Nephron progenitor cell (in vitro differentiated cells): ENCODE measurements at regions not wholly inside any gene's neighbourhood (a gene's known extent, or its start where the extent isn't known, plus 50 kb on each side); places are given as distances from the start of the nearest gene placed in this dataset.
A peak's percentile ranks its signal among the peaks of the same experiment; 100 is the strongest.

Source experiments
- DNase-seq: peaks from one replicate; pipeline ENCODE4 v3.0.0; 2021
- H3K27ac Mint-ChIP-seq: 2 replicates; pipeline ENCODE4 v1.8.0; 2021; ENCODE audit warnings: mild to moderate bottlenecking, moderate library complexity, mixed read lengths
- H3K27me3 Mint-ChIP-seq: 2 replicates; pipeline ENCODE4 v1.8.0; 2021; ENCODE audit warnings: mild to moderate bottlenecking, low read depth, mixed read lengths; ENCODE audit not compliant: poor library complexity
- H3K36me3 Mint-ChIP-seq: 2 replicates; pipeline ENCODE4 v1.8.0; 2021; ENCODE audit warnings: low read depth, mixed read lengths
- H3K4me1 Mint-ChIP-seq: 2 replicates; pipeline ENCODE4 v1.8.0; 2021; ENCODE audit warnings: mixed read lengths
- H3K4me3 Mint-ChIP-seq: 2 replicates; pipeline ENCODE4 v1.8.0; 2021; ENCODE audit warnings: mild to moderate bottlenecking, moderate library complexity, mixed read lengths
- H3K9me3 Mint-ChIP-seq: 2 replicates; pipeline ENCODE4 v1.8.0; 2021; ENCODE audit warnings: mild to moderate bottlenecking, moderate library complexity, mixed read lengths
- TF ChIP-seq, protein P1 (sequence below): fragments of 200-600 bp; sonication (generic); IDR thresholded peaks from 2 replicates; pipeline ENCODE4 v1.5.0; 2021; ENCODE audit warnings: antibody characterized with exemption

DNA sequence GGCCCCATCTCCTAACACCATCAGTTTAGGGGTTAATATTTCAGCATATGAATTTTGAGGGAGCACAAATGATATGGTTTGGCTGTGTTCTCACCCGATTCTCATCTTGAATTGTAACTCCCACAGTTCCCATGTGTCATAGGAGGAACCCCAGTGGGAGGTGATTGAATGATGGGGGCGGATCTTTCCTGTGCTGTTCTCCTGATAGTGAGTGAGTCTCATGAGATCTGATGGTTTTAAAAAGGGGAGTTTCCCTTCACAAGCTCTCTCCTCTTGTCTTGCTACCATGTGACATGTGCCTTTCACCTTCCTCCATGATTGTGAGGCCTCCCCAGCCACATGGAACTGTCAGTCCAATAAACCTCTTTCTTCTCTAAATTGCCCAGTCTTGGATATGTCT, 73.8 kb upstream of the TJP1 start:
- no peak for DNase-seq
- Mint-ChIP-seq H3K27ac (no peak overlapping the region), H3K4me1 (no peaks in the 10 kb centered on the region), H3K27me3 (peaks cover 3% of the 10 kb centered on the region), H3K4me3 (no peak overlapping the region), H3K36me3 (peaks cover 12% of the 10 kb centered on the region), H3K9me3 (peaks cover 43% of the 10 kb centered on the region)
- TF ChIP-seq, protein P1, sequence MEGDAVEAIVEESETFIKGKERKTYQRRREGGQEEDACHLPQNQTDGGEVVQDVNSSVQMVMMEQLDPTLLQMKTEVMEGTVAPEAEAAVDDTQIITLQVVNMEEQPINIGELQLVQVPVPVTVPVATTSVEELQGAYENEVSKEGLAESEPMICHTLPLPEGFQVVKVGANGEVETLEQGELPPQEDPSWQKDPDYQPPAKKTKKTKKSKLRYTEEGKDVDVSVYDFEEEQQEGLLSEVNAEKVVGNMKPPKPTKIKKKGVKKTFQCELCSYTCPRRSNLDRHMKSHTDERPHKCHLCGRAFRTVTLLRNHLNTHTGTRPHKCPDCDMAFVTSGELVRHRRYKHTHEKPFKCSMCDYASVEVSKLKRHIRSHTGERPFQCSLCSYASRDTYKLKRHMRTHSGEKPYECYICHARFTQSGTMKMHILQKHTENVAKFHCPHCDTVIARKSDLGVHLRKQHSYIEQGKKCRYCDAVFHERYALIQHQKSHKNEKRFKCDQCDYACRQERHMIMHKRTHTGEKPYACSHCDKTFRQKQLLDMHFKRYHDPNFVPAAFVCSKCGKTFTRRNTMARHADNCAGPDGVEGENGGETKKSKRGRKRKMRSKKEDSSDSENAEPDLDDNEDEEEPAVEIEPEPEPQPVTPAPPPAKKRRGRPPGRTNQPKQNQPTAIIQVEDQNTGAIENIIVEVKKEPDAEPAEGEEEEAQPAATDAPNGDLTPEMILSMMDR = no peak

GRCh38 chr15:29891096-29891457, 68.8 kb upstream of the TJP1 start:
- Mint-ChIP-seq H3K9me3 (peaks cover 20% of the 10 kb centered on the region), H3K4me1 (peaks cover 17% of the 10 kb centered on the region), H3K36me3 (no peaks in the 10 kb centered on the region), H3K27ac (no peak overlapping the region), H3K4me3 (no peak overlapping the region), H3K27me3 (peaks cover 10% of the 10 kb centered on the region)
- TF ChIP-seq, protein P1 = no peak
- no peak for DNase-seq

DNA sequence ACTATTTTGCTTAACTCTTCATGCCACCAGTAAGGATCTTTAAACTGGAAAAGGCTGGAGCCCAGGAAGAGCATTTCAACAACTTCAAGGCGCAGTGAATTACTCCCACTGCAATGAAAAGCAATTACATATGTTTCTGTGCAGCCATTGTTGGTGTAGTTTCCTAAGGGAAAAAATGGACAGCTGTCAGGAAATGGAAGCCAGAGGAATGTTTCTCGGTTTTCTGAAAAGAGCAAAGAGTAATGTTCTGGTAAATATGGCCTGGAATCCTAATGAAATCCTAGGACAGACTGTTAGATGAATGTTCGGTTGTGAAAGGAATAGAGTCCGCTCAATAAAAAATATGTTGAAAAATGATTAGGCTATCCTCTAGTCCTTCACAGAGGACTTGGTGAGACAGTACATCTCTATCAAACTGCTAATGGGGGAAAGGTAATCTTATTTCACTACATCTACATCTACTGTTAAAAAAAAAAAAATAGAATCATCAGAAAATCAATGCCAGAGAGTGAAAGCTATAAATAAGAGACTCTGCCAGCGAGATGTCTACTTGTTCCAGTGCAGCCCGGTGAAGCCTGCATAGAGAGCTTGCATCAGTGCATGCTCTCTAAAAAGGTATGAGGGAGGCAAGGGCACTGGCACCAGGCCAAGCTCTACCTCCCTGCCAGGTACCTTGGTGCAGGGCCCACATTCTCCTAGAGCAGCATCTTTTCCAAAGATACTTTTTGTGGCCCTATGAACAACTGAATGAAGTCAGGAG, 68.2 kb upstream of the TJP1 start:
- Mint-ChIP-seq H3K9me3 (peaks cover 19% of the 10 kb centered on the region), H3K27me3 (peaks cover 10% of the 10 kb centered on the region), H3K4me1 (peaks cover 17% of the 10 kb centered on the region), H3K27ac (no peak overlapping the region), H3K36me3 (no peaks in the 10 kb centered on the region), H3K4me3 (no peak overlapping the region)
- TF ChIP-seq, protein P1 = no peak
- DNase-seq = no peak

GRCh38 chr15:29889542-29890329, 67.5 kb upstream of the TJP1 start:
- H3K4me3 Mint-ChIP-seq = no peak overlapping the region
- DNase-seq = no peak
- no peak overlapping the region for H3K27ac Mint-ChIP-seq
- H3K4me1 Mint-ChIP-seq = peaks cover 17% of the 10 kb centered on the region
- H3K9me3 Mint-ChIP-seq = peaks cover 13% of the 10 kb centered on the region
- TF ChIP-seq, protein P1 = no peak
- no peaks in the 10 kb centered on the region for H3K36me3 Mint-ChIP-seq
- H3K27me3 Mint-ChIP-seq = peaks cover 10% of the 10 kb centered on the region

GRCh38 chr15:29888646-29889045, 66.4 kb upstream of the TJP1 start:
- peak; percentile 25 for DNase-seq
- Mint-ChIP-seq H3K36me3 (no peaks in the 10 kb centered on the region), H3K4me3 (peak overlapping the region; percentile 35), H3K4me1 (peaks cover 17% of the 10 kb centered on the region), H3K27me3 (peaks cover 10% of the 10 kb centered on the region), H3K27ac (no peak overlapping the region), H3K9me3 (peaks cover 13% of the 10 kb centered on the region)
- TF ChIP-seq, protein P1 = no peak
